ENCODE measurements at regions not wholly inside any gene's neighbourhood (a gene's known extent, or its start where the extent isn't known, plus 50 kb on each side); places are given as distances from the start of the nearest gene placed in this dataset.
"Not testable (repeated sequence)": the region's sequence is repeated elsewhere in the genome, so short reads cannot be mapped to it uniquely, and the experiment has no call there.

GRCh38 chr14:19168261-19168660 lies 201.0 kb downstream of the POTEM start:
- TF ChIP-seq, protein P1, sequence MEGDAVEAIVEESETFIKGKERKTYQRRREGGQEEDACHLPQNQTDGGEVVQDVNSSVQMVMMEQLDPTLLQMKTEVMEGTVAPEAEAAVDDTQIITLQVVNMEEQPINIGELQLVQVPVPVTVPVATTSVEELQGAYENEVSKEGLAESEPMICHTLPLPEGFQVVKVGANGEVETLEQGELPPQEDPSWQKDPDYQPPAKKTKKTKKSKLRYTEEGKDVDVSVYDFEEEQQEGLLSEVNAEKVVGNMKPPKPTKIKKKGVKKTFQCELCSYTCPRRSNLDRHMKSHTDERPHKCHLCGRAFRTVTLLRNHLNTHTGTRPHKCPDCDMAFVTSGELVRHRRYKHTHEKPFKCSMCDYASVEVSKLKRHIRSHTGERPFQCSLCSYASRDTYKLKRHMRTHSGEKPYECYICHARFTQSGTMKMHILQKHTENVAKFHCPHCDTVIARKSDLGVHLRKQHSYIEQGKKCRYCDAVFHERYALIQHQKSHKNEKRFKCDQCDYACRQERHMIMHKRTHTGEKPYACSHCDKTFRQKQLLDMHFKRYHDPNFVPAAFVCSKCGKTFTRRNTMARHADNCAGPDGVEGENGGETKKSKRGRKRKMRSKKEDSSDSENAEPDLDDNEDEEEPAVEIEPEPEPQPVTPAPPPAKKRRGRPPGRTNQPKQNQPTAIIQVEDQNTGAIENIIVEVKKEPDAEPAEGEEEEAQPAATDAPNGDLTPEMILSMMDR (IDR thresholded peaks at IDR 0.05; ENCODE audit: low read depth, low read length) = not testable (repeated sequence)
- TF ChIP-seq POLR2A (IDR thresholded peaks at IDR 0.05; ENCODE audit: extremely low read depth, insufficient read length) = not testable (repeated sequence)
